ENCODE measurements at regions not wholly inside any gene's neighbourhood (a gene's known extent, or its start where the extent isn't known, plus 50 kb on each side); places are given as distances from the start of the nearest gene placed in this dataset.
A peak's percentile ranks its signal among the peaks of the same experiment; 100 is the strongest.

DNA sequence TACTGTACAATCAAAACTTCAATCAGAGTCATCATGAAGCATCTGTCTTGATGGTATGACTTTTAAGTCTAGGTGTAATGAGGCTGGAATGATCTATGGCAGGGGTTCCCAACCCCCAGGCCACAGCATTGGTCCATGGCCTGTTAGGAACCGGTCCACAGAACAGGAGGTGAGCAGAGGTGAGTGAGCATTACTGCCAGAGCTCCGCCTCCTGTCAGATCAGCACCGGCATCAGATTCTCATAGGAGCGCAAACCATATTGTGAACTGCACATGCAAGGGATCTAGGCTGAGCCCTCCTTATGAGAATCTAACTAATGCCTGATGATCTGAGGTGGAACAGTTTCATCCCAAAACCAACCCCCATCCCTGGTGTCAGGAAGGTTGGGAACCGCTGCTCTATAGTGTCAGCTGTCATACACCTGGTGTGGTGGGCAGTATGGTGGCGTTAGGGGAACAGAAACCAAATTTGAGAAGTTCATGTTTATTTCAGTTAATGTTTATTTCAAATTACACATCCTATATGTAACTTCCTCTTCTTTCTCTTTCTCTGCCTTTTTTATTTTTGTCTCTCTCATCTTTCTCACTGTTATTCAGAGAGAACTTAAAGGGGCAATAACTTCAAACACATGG lies 432.6 kb downstream of the TNS3 start:
- H3K36me3 Mint-ChIP-seq (ENCODE audit: unreplicated experiment): no peaks in the 10 kb centered on the region
- TF ChIP-seq, protein P1, sequence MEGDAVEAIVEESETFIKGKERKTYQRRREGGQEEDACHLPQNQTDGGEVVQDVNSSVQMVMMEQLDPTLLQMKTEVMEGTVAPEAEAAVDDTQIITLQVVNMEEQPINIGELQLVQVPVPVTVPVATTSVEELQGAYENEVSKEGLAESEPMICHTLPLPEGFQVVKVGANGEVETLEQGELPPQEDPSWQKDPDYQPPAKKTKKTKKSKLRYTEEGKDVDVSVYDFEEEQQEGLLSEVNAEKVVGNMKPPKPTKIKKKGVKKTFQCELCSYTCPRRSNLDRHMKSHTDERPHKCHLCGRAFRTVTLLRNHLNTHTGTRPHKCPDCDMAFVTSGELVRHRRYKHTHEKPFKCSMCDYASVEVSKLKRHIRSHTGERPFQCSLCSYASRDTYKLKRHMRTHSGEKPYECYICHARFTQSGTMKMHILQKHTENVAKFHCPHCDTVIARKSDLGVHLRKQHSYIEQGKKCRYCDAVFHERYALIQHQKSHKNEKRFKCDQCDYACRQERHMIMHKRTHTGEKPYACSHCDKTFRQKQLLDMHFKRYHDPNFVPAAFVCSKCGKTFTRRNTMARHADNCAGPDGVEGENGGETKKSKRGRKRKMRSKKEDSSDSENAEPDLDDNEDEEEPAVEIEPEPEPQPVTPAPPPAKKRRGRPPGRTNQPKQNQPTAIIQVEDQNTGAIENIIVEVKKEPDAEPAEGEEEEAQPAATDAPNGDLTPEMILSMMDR (IDR thresholded peaks at IDR 0.05): no peak
- DNase-seq (ENCODE audit: extremely low spot score, unreplicated experiment): no peak
- H3K9me3 Mint-ChIP-seq (ENCODE audit: unreplicated experiment): peaks cover 5% of the 10 kb centered on the region
- H3K27ac Mint-ChIP-seq (ENCODE audit: unreplicated experiment): no peak overlapping the region
- peaks cover 27% of the 10 kb centered on the region for H3K4me1 Mint-ChIP-seq (ENCODE audit: unreplicated experiment)
- no peak overlapping the region for H3K4me3 Mint-ChIP-seq (ENCODE audit: unreplicated experiment)
- no peaks in the 10 kb centered on the region for H3K27me3 Mint-ChIP-seq (ENCODE audit: unreplicated experiment)

DNA sequence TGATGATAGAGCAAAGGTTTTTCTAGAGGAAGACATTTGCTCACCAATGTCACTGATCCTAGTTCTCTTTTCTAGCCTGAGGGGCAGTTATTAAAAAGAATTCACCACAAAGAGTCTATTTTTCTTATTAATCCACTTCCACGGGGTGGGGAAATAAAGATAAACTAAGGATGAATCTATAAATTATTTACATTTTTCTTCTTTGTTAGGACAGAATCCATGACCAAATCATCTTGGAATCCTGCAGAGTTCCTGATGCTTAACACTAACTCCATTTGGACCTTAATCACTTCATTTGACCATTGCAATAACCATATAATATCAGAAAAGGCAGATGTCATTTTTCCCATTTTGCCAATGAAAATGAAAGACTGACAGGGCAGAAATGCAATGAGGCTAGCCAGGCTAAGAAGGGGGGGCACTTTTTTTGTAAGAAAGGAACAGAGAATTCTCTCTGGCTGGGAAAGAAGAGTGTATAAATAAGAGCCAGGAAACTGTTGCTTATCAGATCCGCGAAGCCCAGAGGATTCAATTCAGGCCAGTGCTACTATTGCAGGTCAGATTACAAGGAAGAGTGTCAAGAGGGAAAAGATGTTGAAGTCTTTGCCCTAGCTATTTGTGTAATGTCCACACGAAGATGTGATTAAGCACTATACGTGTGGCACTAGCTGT lies 433.2 kb downstream of the TNS3 start:
- no peak overlapping the region for H3K4me3 Mint-ChIP-seq (ENCODE audit: unreplicated experiment)
- no peak for DNase-seq (ENCODE audit: extremely low spot score, unreplicated experiment)
- H3K36me3 Mint-ChIP-seq (ENCODE audit: unreplicated experiment): no peaks in the 10 kb centered on the region
- H3K27ac Mint-ChIP-seq (ENCODE audit: unreplicated experiment): peak overlapping the region; percentile 29
- TF ChIP-seq, protein P1 (IDR thresholded peaks at IDR 0.05): no peak
- H3K9me3 Mint-ChIP-seq (ENCODE audit: unreplicated experiment): peaks cover 5% of the 10 kb centered on the region
- peaks cover 24% of the 10 kb centered on the region for H3K4me1 Mint-ChIP-seq (ENCODE audit: unreplicated experiment)
- no peaks in the 10 kb centered on the region for H3K27me3 Mint-ChIP-seq (ENCODE audit: unreplicated experiment)

DNA sequence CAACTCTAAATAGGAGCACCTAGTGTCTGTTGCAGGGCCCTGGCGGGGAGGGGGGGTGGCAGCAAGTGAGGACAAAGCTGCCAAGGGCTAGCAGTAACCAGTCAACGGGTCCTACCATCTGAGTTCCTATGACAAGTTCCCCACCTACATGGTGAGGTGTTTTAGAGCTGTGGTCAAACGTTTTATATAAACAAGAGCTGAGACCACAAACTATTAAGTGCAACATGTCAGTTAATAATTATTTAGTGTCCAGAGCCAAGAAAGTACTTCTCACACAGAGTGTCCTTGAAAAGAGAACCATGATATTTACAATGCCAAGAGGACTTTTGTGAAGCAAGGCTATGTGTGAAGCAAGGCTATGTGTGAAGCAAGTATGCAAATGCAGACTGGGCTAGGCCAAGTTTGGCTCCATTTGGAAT lies 434.7 kb downstream of the TNS3 start:
- H3K36me3 Mint-ChIP-seq (ENCODE audit: unreplicated experiment): no peaks in the 10 kb centered on the region
- H3K27me3 Mint-ChIP-seq (ENCODE audit: unreplicated experiment): no peaks in the 10 kb centered on the region
- no peak overlapping the region for H3K4me3 Mint-ChIP-seq (ENCODE audit: unreplicated experiment)
- no peak for DNase-seq (ENCODE audit: extremely low spot score, unreplicated experiment)
- peaks cover 5% of the 10 kb centered on the region for H3K9me3 Mint-ChIP-seq (ENCODE audit: unreplicated experiment)
- TF ChIP-seq, protein P1 (IDR thresholded peaks at IDR 0.05): no peak
- no peak overlapping the region for H3K27ac Mint-ChIP-seq (ENCODE audit: unreplicated experiment)
- peaks cover 13% of the 10 kb centered on the region for H3K4me1 Mint-ChIP-seq (ENCODE audit: unreplicated experiment)

DNA sequence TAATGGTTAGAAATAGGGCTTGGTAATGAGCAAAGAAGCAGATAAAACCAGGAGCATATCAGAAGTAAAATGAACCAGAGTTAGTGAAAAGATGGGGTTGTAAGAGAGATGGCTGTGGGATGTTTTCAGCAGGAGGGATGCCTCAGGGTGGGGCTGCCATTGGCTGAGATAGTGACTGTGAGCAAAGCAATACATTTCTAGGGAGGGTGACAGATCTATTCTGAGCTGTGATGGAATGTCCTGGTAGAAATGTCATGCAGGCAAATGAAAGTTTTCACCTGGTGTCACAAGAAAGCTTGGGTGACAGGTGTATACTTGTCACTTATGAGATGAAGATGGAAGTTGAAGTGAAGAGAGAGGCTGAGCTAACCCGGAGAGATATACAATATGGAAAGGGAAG lies 435.9 kb downstream of the TNS3 start:
- no peak overlapping the region for H3K27ac Mint-ChIP-seq (ENCODE audit: unreplicated experiment)
- peaks cover 11% of the 10 kb centered on the region for H3K4me1 Mint-ChIP-seq (ENCODE audit: unreplicated experiment)
- H3K27me3 Mint-ChIP-seq (ENCODE audit: unreplicated experiment): peaks cover 4% of the 10 kb centered on the region
- no peak for DNase-seq (ENCODE audit: extremely low spot score, unreplicated experiment)
- no peaks in the 10 kb centered on the region for H3K36me3 Mint-ChIP-seq (ENCODE audit: unreplicated experiment)
- TF ChIP-seq, protein P1 (IDR thresholded peaks at IDR 0.05): no peak
- H3K9me3 Mint-ChIP-seq (ENCODE audit: unreplicated experiment): peaks cover 5% of the 10 kb centered on the region
- H3K4me3 Mint-ChIP-seq (ENCODE audit: unreplicated experiment): no peak overlapping the region

DNA sequence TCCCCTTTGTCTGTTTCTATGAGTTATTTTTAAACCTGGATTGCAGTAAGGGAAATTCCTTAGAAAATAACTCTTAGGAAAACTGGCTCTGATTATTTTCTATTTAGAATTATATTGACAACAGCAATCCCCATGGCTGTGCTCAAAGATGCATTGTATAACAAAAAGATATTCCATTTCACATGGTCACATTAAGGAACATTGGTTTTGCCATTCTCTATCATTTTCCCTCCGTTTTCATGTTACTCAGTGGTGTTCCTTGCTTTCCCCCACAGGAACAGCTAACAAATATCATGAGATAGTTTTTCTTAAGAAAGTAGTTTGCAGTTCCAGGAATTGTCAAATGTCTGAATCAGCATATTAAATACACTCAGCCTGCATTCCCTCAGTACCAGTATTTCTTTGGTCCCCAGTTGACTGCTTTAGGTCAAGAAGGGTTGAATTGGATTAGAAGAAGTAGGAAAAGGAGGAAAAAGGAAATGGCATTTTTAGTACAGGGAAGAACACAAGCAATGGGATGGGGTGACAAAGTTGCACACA lies 436.7 kb downstream of the TNS3 start:
- no peaks in the 10 kb centered on the region for H3K9me3 Mint-ChIP-seq (ENCODE audit: unreplicated experiment)
- no peaks in the 10 kb centered on the region for H3K36me3 Mint-ChIP-seq (ENCODE audit: unreplicated experiment)
- H3K4me3 Mint-ChIP-seq (ENCODE audit: unreplicated experiment): no peak overlapping the region
- H3K27ac Mint-ChIP-seq (ENCODE audit: unreplicated experiment): no peak overlapping the region
- H3K4me1 Mint-ChIP-seq (ENCODE audit: unreplicated experiment): peaks cover 11% of the 10 kb centered on the region
- TF ChIP-seq, protein P1 (IDR thresholded peaks at IDR 0.05): no peak
- H3K27me3 Mint-ChIP-seq (ENCODE audit: unreplicated experiment): peaks cover 8% of the 10 kb centered on the region
- DNase-seq (ENCODE audit: extremely low spot score, unreplicated experiment): no peak
